Amniotic epithelial cell (primary cell): ENCODE measurements at regions not wholly inside any gene's neighbourhood (a gene's known extent, or its start where the extent isn't known, plus 50 kb on each side); places are given as distances from the start of the nearest gene placed in this dataset.

Source experiments
- DNase-seq: peaks from one replicate; pipeline ENCODE4 v3.0.0-alpha.2; 2010; ENCODE audit warnings: low read depth

- no peak for DNase-seq
These were observed 1365.5 kb upstream of the CELF4 start for GRCh38 chr18:38930881-38931753.

GRCh38 chr18:38923540-38923939 is 1357.9 kb upstream of the CELF4 start:
- DNase-seq = no peak

- no peak for DNase-seq
These were observed 1357.5 kb upstream of the CELF4 start for GRCh38 chr18:38923126-38923525.

DNA sequence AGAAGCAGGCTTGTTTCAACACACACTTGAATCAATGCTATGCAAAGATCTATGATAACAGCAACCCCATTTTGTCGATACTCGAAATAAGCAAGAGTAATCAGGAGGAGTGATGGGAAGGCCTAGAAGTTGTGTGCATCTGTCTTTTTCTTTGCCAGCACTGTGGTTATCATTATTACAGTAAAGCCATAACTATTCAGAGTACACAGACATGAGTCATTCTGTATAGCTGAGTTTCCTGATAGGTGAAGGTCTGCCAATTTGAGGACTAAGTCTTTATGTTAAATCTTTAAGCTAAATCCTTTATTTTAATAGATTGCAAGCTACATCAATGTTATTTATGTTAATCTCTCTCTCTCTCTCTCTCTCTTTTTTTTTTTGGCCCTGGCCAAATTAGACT is 1344.4 kb upstream of the CELF4 start:
- DNase-seq = no peak

DNA sequence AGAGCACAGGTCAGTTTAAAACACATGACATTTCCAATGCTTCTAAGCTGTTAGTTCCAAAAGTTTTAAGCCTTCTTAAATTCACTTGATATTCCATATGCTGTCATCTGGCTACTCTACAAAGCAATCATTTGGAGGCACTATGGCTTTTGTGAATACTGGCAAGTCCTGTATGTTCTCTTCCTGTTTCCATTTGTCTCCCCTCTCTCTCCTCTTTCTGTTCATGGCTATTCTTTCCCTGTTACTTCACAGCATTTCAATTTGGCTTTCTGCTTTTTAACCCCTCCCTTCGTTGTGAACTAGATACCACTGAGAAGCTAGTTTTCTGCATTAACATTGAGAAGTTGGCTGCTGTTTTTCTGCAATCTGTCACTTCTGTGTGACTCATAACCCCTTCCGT is 1337.2 kb upstream of the CELF4 start:
- no peak for DNase-seq

- no peak for DNase-seq
These were observed 1334.8 kb upstream of the CELF4 start for GRCh38 chr18:38900445-38900844.

DNA sequence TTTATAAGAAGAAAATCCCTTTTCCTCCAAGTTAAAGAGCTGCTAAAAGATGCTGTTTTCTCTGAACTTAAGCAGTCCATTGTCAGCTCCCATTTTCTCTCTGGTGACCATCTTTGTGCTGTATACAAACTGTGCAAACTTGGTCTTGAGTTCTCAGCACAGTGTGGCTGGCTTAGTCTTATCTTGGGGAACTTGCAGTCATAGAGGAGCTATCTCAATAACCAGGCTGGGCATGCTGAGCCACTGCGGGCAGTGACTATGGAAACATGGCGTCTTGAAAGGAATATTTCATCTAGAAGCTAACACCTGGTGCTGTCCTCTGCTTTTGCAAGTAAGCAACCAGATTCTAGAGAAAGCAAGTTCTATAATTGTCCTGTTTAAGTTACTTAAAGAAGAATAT is 1334.4 kb upstream of the CELF4 start:
- no peak for DNase-seq

DNA sequence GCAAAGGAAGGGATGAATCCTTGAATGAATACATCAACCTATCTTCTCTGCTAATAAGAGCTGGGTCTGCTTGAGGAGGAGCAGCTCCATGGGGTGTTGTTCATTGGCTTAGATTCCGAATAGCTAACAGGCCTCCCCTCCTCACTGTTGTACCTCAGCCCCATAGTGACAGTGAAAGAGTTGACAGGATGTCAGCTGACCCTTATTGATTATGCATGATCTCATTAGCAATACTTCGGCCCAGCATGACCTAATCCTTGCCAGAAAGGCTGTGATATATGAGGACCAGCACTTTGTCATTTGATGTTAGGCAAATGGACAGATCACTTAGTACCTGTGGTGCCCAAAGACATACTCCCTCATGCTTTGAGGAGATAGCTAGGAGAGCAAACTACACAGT is 1333.7 kb upstream of the CELF4 start:
- no peak for DNase-seq

DNA sequence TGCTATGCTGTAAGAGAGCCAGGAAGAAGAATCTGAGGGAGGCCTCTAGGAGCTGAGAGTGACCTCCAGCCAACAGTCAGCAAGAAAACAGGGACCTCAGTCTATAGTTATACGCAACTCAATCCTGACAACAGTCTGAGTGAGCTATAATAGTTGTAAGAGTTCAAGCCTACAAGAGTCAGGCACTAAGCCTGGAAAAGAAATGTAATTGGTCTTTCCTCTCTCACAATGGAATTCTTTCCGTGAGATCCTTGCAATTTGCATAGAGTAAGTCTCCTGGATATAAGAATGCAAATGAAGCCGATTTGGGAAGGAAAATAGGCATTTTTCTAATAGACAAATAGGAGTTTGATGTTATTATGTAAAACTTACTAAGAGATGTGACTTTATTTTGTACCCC is 1332.6 kb upstream of the CELF4 start:
- DNase-seq = no peak

DNA sequence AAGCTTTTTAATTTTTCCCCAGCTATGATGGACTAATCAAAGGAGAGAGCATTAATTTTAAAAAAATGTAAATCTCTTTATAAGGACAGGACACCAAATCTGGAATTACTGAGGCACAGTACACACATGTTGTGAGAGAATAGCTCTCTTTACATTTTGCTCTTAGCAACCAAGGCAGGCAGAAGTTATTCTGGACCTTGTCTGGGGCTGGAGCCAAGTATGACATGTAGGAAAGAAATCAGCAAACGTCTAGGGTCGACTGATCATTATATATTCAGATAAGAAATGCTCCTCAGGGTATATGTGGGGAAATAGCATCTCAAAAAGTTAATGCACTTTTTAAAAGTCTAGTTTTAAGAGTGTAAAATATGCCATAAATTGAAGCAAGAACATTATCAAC is 1330.0 kb upstream of the CELF4 start:
- no peak for DNase-seq

GRCh38 chr18:38887671-38888020 is 1322.0 kb upstream of the CELF4 start:
- DNase-seq = no peak

- no peak for DNase-seq
These were observed 1321.5 kb upstream of the CELF4 start for GRCh38 chr18:38886861-38887670.

- no peak for DNase-seq
These were observed 1320.6 kb upstream of the CELF4 start for GRCh38 chr18:38886235-38886634.

DNA sequence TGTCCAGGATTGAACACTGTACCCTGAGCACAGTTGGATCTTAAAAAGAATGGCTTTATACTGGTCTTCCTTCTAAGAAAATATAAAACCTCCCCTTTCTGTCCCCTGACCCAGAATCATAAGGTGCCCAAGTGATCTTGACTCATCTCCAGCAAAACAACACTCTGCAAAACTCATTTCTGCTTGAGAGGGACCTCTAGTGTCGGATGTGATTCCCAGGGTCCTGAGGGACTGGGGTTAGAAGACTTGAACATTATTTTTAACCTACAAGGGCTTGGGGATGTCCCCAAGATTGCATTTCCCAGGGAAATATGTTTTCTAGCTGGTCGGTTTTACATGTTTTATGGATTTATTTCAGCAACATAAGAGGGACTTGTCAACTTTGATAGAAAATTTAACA is 1318.5 kb upstream of the CELF4 start:
- no peak for DNase-seq

- DNase-seq = no peak
These were observed 1317.5 kb upstream of the CELF4 start for GRCh38 chr18:38883111-38883510.

DNA sequence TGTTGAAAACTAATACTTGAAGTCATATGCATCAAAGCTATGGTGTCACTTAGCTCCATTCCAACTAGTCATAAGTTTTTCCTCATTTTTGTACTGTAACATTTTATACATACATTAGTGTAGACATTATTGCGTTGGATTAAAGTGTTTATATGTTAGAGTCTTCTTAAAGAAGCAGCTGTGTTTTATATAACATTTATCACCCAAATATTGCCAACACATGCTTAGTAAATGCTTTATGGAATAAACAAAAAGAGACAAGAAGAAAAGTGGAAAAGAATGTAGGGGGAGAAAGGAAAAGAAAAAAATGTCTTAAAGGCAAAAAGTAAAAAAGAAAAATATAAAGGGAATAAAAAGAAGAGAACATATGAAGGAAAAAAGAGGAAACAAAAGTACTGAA is 1314.3 kb upstream of the CELF4 start:
- DNase-seq = no peak

GRCh38 chr18:38872342-38872741 is 1306.7 kb upstream of the CELF4 start:
- DNase-seq = no peak

GRCh38 chr18:38868757-38869156 is 1303.2 kb upstream of the CELF4 start:
- no peak for DNase-seq

DNA sequence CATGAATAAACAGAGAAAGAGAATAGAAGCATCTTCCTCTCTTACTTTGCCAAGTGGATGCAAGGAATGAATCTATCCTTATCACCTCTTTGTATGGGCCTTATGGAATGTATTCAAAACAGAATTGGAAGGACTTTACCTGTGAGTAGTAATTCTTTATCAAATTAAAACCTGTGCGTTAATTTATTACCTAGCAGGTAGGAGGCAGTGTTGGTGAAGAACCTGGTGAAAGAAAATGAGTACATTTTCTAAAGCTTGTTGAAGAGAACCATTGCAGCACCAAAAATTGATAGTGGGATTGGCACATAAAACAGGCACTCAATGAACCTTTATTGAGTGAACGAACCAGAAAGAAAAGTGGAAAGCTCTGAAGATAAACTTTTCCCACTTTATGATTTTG is 1302.1 kb upstream of the CELF4 start:
- no peak for DNase-seq

- no peak for DNase-seq
These were observed 1285.9 kb upstream of the CELF4 start for GRCh38 chr18:38851526-38851925.

- no peak for DNase-seq
These were observed 1281.7 kb upstream of the CELF4 start for GRCh38 chr18:38847326-38847725.

DNA sequence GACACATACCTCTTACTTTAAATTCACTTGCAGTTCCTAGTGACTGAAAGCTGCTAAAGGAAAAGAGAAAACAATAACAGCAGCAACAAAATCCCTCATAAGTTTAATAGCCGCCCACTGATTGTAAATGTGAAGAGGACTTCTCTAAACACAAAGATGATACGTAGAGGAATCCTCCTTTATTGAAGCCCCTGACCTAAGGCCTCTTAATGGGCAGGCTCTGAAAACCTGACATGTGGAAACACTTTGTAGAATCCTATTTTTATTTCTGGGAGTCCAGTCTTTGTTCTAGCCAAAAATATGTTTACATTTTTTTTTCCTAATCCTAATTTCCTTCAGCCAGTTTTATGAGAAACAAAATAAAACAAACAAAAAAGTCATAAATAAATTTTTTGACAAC is 1277.7 kb upstream of the CELF4 start:
- DNase-seq = no peak

GRCh38 chr18:38826247-38826646 is 1260.6 kb upstream of the CELF4 start:
- DNase-seq = no peak

DNA sequence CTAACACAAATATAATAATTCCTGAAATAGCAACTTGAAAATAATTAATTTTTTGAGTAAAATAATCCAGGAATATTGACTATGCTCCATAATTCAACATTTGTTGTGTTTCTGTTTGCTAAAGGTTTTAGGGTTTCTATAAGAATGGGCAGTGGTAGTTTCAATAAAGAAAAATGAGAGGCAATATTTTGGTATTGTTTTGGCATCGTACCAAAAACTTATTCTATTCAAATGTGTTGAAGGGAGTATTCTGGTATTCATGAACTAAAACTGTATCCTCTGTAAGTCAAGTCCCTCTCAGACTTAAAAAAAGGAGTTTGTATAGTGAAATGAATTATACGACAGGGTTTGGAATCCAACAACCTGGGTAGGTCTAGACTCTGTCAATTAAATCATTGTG is 1245.6 kb upstream of the CELF4 start:
- DNase-seq = no peak
